Neuronal stem cell (in vitro differentiated cells): ENCODE measurements at regions not wholly inside any gene's neighbourhood (a gene's known extent, or its start where the extent isn't known, plus 50 kb on each side); places are given as distances from the start of the nearest gene placed in this dataset.
"Not testable (repeated sequence)": the region's sequence is repeated elsewhere in the genome, so short reads cannot be mapped to it uniquely, and the experiment has no call there.

Experiments
- DNase-seq: peaks from one replicate; pipeline ENCODE4 v3.0.0-alpha.2; 2013; ENCODE audit warnings: low spot score
- H2AFZ ChIP-seq: one replicate; pipeline ENCODE4 v1.6.1; 2013; ENCODE audit warnings: mild to moderate bottlenecking, low read length, inconsistent platforms
- H2AK5ac ChIP-seq: 2 replicates; pipeline ENCODE4 v1.6.1; 2013; ENCODE audit warnings: low read depth, mild to moderate bottlenecking, inconsistent platforms, low read length, moderate library complexity, mixed read lengths
- H2BK120ac ChIP-seq: 2 replicates; pipeline ENCODE4 v1.6.1; 2013; ENCODE audit warnings: low read depth, mild to moderate bottlenecking, inconsistent platforms, low read length, moderate library complexity, mixed read lengths
- H2BK12ac ChIP-seq: one replicate; pipeline ENCODE4 v1.6.1; 2013; ENCODE audit warnings: low read length, inconsistent platforms
- H2BK15ac ChIP-seq: 2 replicates; pipeline ENCODE4 v1.6.1; 2013; ENCODE audit warnings: mild to moderate bottlenecking, low read length, inconsistent platforms, mixed read lengths
- H2BK5ac ChIP-seq: one replicate; pipeline ENCODE4 v1.6.1; 2013; ENCODE audit warnings: inconsistent platforms, mild to moderate bottlenecking, low read length, moderate library complexity
- H3K14ac ChIP-seq: one replicate; pipeline ENCODE4 v1.6.1; 2013; ENCODE audit warnings: low read length, inconsistent platforms
- H3K18ac ChIP-seq: 2 replicates; pipeline ENCODE4 v1.6.1; 2013; ENCODE audit warnings: low read length, inconsistent platforms
- H3K23ac ChIP-seq: 2 replicates; pipeline ENCODE4 v1.6.1; 2013; ENCODE audit warnings: low read depth, mild to moderate bottlenecking, mixed read lengths, low read length, inconsistent platforms; ENCODE audit not compliant: poor library complexity
- H3K27ac ChIP-seq: replicated peaks from 3 replicates; pipeline ENCODE4 v1.5.1; 2013; ENCODE audit warnings: low read length, inconsistent platforms
- H3K27me3 ChIP-seq, 3 experiments: 2 replicates each; pipeline ENCODE4 v1.6.1; 2013; ENCODE audit warnings: low read length in 3 of 3, mild to moderate bottlenecking in 2 of 3, inconsistent platforms in 1 of 3, low read depth in 1 of 3, mixed read lengths in 1 of 3, moderate library complexity in 1 of 3; ENCODE audit not compliant: control insufficient read depth in 3 of 3, insufficient read depth in 3 of 3
- H3K36me3 ChIP-seq, 2 donors: replicated peaks in 1 of 2; 2 replicates each; pipeline ENCODE4 v1.6.1; 2013; ENCODE audit warnings: low read length in 2 of 2; ENCODE audit not compliant: control insufficient read depth in 2 of 2, insufficient read depth in 2 of 2
- H3K4ac ChIP-seq: 2 replicates; pipeline ENCODE4 v1.6.1; 2013; ENCODE audit warnings: inconsistent platforms, mild to moderate bottlenecking, low read length, moderate library complexity
- H3K4me1 ChIP-seq, 2 donors: 1 replicate in 1 of 2; 2 replicates in 1 of 2; pipeline ENCODE4 v1.6.1; 2013; ENCODE audit warnings: low read length in 2 of 2, low read depth in 1 of 2; ENCODE audit not compliant: control insufficient read depth in 2 of 2, insufficient read depth in 1 of 2
- H3K4me2 ChIP-seq: one replicate; pipeline ENCODE4 v1.6.1; 2013; ENCODE audit warnings: mild to moderate bottlenecking, low read length, inconsistent platforms; ENCODE audit not compliant: insufficient read depth, poor library complexity, severe bottlenecking
- H3K4me3 ChIP-seq, 2 donors: 2 replicates each; pipeline ENCODE4 v1.5.1; 2013; ENCODE audit warnings: low read length in 2 of 2, mild to moderate bottlenecking in 2 of 2, inconsistent platforms in 1 of 2, moderate library complexity in 1 of 2
- H3K79me1 ChIP-seq: one replicate; pipeline ENCODE4 v1.6.1; 2013; ENCODE audit warnings: low read depth, mild to moderate bottlenecking, inconsistent platforms, low read length, moderate library complexity
- H3K9ac ChIP-seq: one replicate; pipeline ENCODE4 v1.6.1; 2013; ENCODE audit warnings: mild to moderate bottlenecking, low read depth, low read length, inconsistent platforms; ENCODE audit not compliant: poor library complexity
- H3K9me3 ChIP-seq, 2 donors: replicated peaks in 1 of 2; 2 replicates each; pipeline versions ENCODE3 to v1.6.1; 2013; ENCODE audit warnings: low read length in 2 of 2, mild to moderate bottlenecking in 2 of 2, inconsistent platforms in 1 of 2, low read depth in 1 of 2, mixed read lengths in 1 of 2, moderate library complexity in 1 of 2; ENCODE audit not compliant: control insufficient read depth in 2 of 2, insufficient read depth in 1 of 2
- H4K8ac ChIP-seq: one replicate; pipeline ENCODE4 v1.6.1; 2013; ENCODE audit warnings: low read depth, mild to moderate bottlenecking, inconsistent platforms, low read length, moderate library complexity
- H4K91ac ChIP-seq: one replicate; pipeline ENCODE4 v1.6.1; 2013; ENCODE audit warnings: low read length, low read depth, mild to moderate bottlenecking, inconsistent platforms; ENCODE audit not compliant: poor library complexity
- WGBS, 2 donors: extraction: QIAGEN DNeasy Blood & Tissue Kit; methylation state at CpG; one replicate each; pipeline ENCODE4 v1.1.7; 2013; ENCODE audit warnings: missing lambda C conversion rate in 2 of 2, mixed read lengths in 1 of 2; ENCODE audit not compliant: insufficient read length in 2 of 2, insufficient replicate concordance in 1 of 2; ENCODE audit errors: extremely low coverage in 2 of 2; 5-methylcytosine and 5-hydroxymethylcytosine counted together

GRCh38 chr2:215723631-215724011 lies 287.8 kb upstream of the FN1 start:
- H3K14ac ChIP-seq, result no peak overlapping the region
- H3K23ac ChIP-seq, result no peak overlapping the region
- no peaks in the 10 kb centered on the region for H3K79me1 ChIP-seq
- H4K91ac ChIP-seq, result no peak overlapping the region
- H2AK5ac ChIP-seq, result no peak overlapping the region
- no peaks in the 10 kb centered on the region for H3K9me3 ChIP-seq
- H3K4ac ChIP-seq, result no peak overlapping the region
- H3K9ac ChIP-seq, result no peak overlapping the region
- DNase-seq, result no peak
- WGBS, 2 donors, result no CpG with 5 or more reads among the region's 3 CpGs
- H3K4me3 ChIP-seq, result no peak overlapping the region
- no peaks in the 10 kb centered on the region for H3K36me3 ChIP-seq
- no peak overlapping the region for H2BK15ac ChIP-seq
- H4K8ac ChIP-seq, result no peak overlapping the region
- H3K4me1 ChIP-seq, result no peaks in the 10 kb centered on the region
- no peak overlapping the region for H2AFZ ChIP-seq
- H2BK120ac ChIP-seq, result no peak overlapping the region
- no peak overlapping the region for H2BK5ac ChIP-seq
- no peak overlapping the region for H3K27ac ChIP-seq
- no peak overlapping the region for H2BK12ac ChIP-seq
- H3K4me2 ChIP-seq, result no peak overlapping the region
- no peak overlapping the region for H3K18ac ChIP-seq
- H3K27me3 ChIP-seq, result no peaks in the 10 kb centered on the region

DNA sequence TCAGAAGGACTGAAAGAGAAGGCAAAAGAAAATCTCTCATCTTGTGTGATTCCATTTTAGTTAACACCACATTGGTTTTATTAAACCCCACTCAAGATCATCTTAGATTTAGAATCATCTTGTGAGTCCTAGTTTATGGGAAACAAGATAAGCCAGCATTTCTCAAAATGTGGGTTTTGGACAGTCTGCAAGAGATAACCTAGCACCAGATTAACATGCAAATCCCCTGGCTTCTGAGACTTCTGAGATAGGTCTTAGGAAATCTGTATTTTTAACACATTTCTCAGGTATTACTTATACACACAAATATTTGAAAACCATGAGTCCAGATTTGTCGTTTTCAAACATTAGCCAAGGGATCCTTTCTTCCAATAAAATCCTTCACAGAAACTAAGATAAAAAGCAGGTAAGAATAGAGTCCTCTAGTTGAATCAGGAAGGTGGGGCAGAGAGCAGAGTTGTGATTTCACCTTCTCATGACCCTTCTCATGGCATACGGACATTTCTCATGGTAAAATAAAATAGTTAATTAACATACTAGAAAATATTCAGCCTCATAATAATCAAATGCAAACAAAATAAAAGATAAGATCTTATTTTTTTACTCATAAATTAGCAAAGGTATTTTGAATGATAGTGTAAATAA lies 287.2 kb upstream of the FN1 start:
- H2AFZ ChIP-seq, result no peak overlapping the region
- H3K4ac ChIP-seq, result no peak overlapping the region
- H3K27me3 ChIP-seq, result no peaks in the 10 kb centered on the region
- no peak overlapping the region for H3K23ac ChIP-seq
- no peak overlapping the region for H3K18ac ChIP-seq
- DNase-seq, result no peak
- H3K36me3 ChIP-seq, result no peaks in the 10 kb centered on the region
- no peak overlapping the region for H3K9ac ChIP-seq
- H3K9me3 ChIP-seq, result no peaks in the 10 kb centered on the region
- H2BK12ac ChIP-seq, result no peak overlapping the region
- H2AK5ac ChIP-seq, result no peak overlapping the region
- H3K4me2 ChIP-seq, result no peak overlapping the region
- WGBS, 2 donors, result no CpG with 5 or more reads among the region's 2 CpGs
- H2BK5ac ChIP-seq, result no peak overlapping the region
- no peaks in the 10 kb centered on the region for H3K79me1 ChIP-seq
- H2BK120ac ChIP-seq, result no peak overlapping the region
- H4K91ac ChIP-seq, result no peak overlapping the region
- no peak overlapping the region for H2BK15ac ChIP-seq
- no peak overlapping the region for H4K8ac ChIP-seq
- no peak overlapping the region for H3K27ac ChIP-seq
- H3K4me1 ChIP-seq, result no peaks in the 10 kb centered on the region
- no peak overlapping the region for H3K14ac ChIP-seq
- H3K4me3 ChIP-seq, result no peak overlapping the region

- H2BK120ac ChIP-seq, result no peak overlapping the region
- H2BK5ac ChIP-seq, result no peak overlapping the region
- no peak overlapping the region for H3K4me2 ChIP-seq
- H3K36me3 ChIP-seq, result no peaks in the 10 kb centered on the region
- no CpG with 5 or more reads among the region's 5 CpGs for WGBS, 2 donors
- H4K8ac ChIP-seq, result no peak overlapping the region
- no peaks in the 10 kb centered on the region for H3K9me3 ChIP-seq
- H2AFZ ChIP-seq, result no peak overlapping the region
- no peak overlapping the region for H3K23ac ChIP-seq
- no peaks in the 10 kb centered on the region for H3K79me1 ChIP-seq
- H3K27me3 ChIP-seq, result no peaks in the 10 kb centered on the region
- no peak overlapping the region for H2BK15ac ChIP-seq
- no peak overlapping the region for H2AK5ac ChIP-seq
- no peak overlapping the region for H3K14ac ChIP-seq
- H3K9ac ChIP-seq, result no peak overlapping the region
- DNase-seq, result no peak
- no peak overlapping the region for H3K4me3 ChIP-seq
- no peak overlapping the region for H3K27ac ChIP-seq
- no peak overlapping the region for H4K91ac ChIP-seq
- H3K18ac ChIP-seq, result no peak overlapping the region
- H2BK12ac ChIP-seq, result no peak overlapping the region
- no peaks in the 10 kb centered on the region for H3K4me1 ChIP-seq
- no peak overlapping the region for H3K4ac ChIP-seq
Measured at GRCh38 chr2:215722125-215722524, 286.3 kb upstream of the FN1 start.

DNA sequence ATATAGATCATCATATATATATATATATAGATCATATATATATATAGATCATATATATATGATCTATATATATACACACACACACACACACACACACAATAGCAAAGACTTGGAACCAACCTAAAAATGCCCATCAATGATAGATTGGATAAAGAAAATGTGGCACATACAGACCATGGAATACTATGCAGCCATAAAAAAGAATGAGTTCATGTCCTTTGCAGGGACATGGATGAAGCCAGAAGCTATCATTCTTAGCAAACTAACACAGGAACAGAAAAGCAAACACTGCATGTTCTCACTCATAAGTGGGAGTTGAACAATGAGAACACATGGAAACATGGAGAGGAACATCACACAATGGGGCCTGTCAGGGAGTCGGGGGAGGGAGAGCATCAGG lies 285.6 kb upstream of the FN1 start:
- not testable (repeated sequence) for H3K27me3 ChIP-seq, H3K36me3 ChIP-seq, H2BK12ac ChIP-seq, H3K4me2 ChIP-seq, H3K23ac ChIP-seq, H3K4ac ChIP-seq, H3K14ac ChIP-seq, H3K4me1 ChIP-seq, H3K9ac ChIP-seq, H2BK5ac ChIP-seq, H2BK15ac ChIP-seq, DNase-seq, H3K79me1 ChIP-seq, H2AK5ac ChIP-seq, H3K18ac ChIP-seq, H4K91ac ChIP-seq, H3K27ac ChIP-seq, H4K8ac ChIP-seq, H3K4me3 ChIP-seq, H2BK120ac ChIP-seq, H3K9me3 ChIP-seq, H2AFZ ChIP-seq
- no CpG with 5 or more reads among the region's 1 CpG for WGBS, 2 donors
